Activated T-helper 1 cell treated with Interleukin-2 at 50 U/mL for 16 hours (primary cell): ENCODE measurements at regions not wholly inside any gene's neighbourhood (a gene's known extent, or its start where the extent isn't known, plus 50 kb on each side); places are given as distances from the start of the nearest gene placed in this dataset.

Source experiments
- DNase-seq: peaks from one replicate; pipeline ENCODE4 v3.0.0-alpha.2; 2020; ENCODE audit warnings: low read depth

- no peak for DNase-seq
Measured at GRCh38 chr17:77580531-77581270, 377.8 kb upstream of the TNRC6C start.

GRCh38 chr17:77581480-77581879, 377.0 kb upstream of the TNRC6C start:
- DNase-seq, result no peak

GRCh38 chr17:77585142-77585860, 373.2 kb upstream of the TNRC6C start:
- no peak for DNase-seq

- DNase-seq, result no peak
Measured at GRCh38 chr17:77590951-77591735, 367.4 kb upstream of the TNRC6C start.

- DNase-seq, result no peak
Measured at GRCh38 chr17:77592106-77592865, 366.2 kb upstream of the TNRC6C start.

GRCh38 chr17:77593081-77593480, 365.4 kb upstream of the TNRC6C start:
- no peak for DNase-seq

- DNase-seq, result no peak
Measured at GRCh38 chr17:77594416-77595209, 363.9 kb upstream of the TNRC6C start.

GRCh38 chr17:77596491-77597417, 361.7 kb upstream of the TNRC6C start:
- no peak for DNase-seq

GRCh38 chr17:77597418-77598240, 360.9 kb upstream of the TNRC6C start:
- DNase-seq, result no peak

GRCh38 chr17:77598241-77598620, 360.3 kb upstream of the TNRC6C start:
- DNase-seq, result no peak

GRCh38 chr17:77599699-77600098, 358.8 kb upstream of the TNRC6C start:
- no peak for DNase-seq

- no peak for DNase-seq
Measured at GRCh38 chr17:77600346-77600745, 358.2 kb upstream of the TNRC6C start.

GRCh38 chr17:77601054-77601979, 357.2 kb upstream of the TNRC6C start:
- DNase-seq, result no peak

GRCh38 chr17:77602062-77602746, 356.3 kb upstream of the TNRC6C start:
- no peak for DNase-seq

GRCh38 chr17:77602883-77603640, 355.4 kb upstream of the TNRC6C start:
- no peak for DNase-seq

- no peak for DNase-seq
Measured at GRCh38 chr17:77604301-77604972, 354.1 kb upstream of the TNRC6C start.
